OCI-LY7 (cell line): ENCODE measurements at regions not wholly inside any gene's neighbourhood (a gene's known extent, or its start where the extent isn't known, plus 50 kb on each side); places are given as distances from the start of the nearest gene placed in this dataset.
"Not testable (repeated sequence)": the region's sequence is repeated elsewhere in the genome, so short reads cannot be mapped to it uniquely, and the experiment has no call there.

Experiments
- BruUV-seq: library from RNA; stranded (reverse); fragments of 400-500 nt; replicated peaks from 2 replicates; lab custom pipeline; 2021; lab: Mats Ljungman, UMichigan
- CTCF ChIA-PET: fragments of 300-600 bp; sonication (Branson Sonifier 250); formaldehyde crosslinking; loops from one replicate; lab custom pipeline; 2022; ENCODE audit warnings: antibody characterized with exemption; ENCODE audit not compliant: unreplicated experiment; lab: Charles Lee
- POLR2A ChIA-PET: fragments of 300-600 bp; sonication (Branson Sonifier 250); formaldehyde crosslinking; loops from one replicate; lab custom pipeline; 2022; ENCODE audit warnings: antibody characterized with exemption; lab: Charles Lee
- DNase-seq: peaks from one replicate; pipeline ENCODE4 v3.0.0-alpha.2; 2015; ENCODE audit warnings: low spot score
- H2AFZ ChIP-seq: fragments of 200-600 bp; sonication (generic), shearing (Covaris generic); 2 replicates; pipeline ENCODE4 v1.6.1; 2014; ENCODE audit warnings: mild to moderate bottlenecking, antibody characterized with exemption, low read length, moderate library complexity
- H3K27ac ChIP-seq: fragments of 200-600 bp; sonication (generic); 2 replicates; pipeline ENCODE4 v1.5.1; 2014; ENCODE audit warnings: mixed run types, low read depth, mild to moderate bottlenecking, moderate library complexity, low read length, inconsistent platforms; ENCODE audit not compliant: poor library complexity, severe bottlenecking
- H3K36me3 ChIP-seq: fragments of 200-600 bp; sonication (generic); 2 replicates; pipeline ENCODE4 v1.6.1; 2014; ENCODE audit warnings: mild to moderate bottlenecking, antibody characterized with exemption, low read length, moderate library complexity, mixed read lengths; ENCODE audit not compliant: insufficient read depth
- H3K4me1 ChIP-seq: fragments of 200-600 bp; sonication (generic); 2 replicates; pipeline ENCODE4 v1.5.1; 2014; ENCODE audit warnings: mild to moderate bottlenecking, low read length; ENCODE audit not compliant: insufficient read depth, poor library complexity, severe bottlenecking
- H3K4me2 ChIP-seq: fragments of 200-600 bp; sonication (generic); 2 replicates; pipeline ENCODE4 v1.6.1; 2014; ENCODE audit warnings: mild to moderate bottlenecking, low read length
- H3K4me3 ChIP-seq: fragments of 200-600 bp; sonication (generic); 2 replicates; pipeline ENCODE4 v1.5.1; 2014; ENCODE audit warnings: mild to moderate bottlenecking, low read depth, low read length; ENCODE audit not compliant: poor library complexity, severe bottlenecking
- H3K79me2 ChIP-seq: fragments of 200-600 bp; sonication (generic); 2 replicates; pipeline ENCODE4 v1.6.1; 2016; ENCODE audit warnings: low read depth, mild to moderate bottlenecking, low read length, moderate library complexity, mixed read lengths; ENCODE audit not compliant: insufficient read depth
- H3K9me2 ChIP-seq: fragments of 200-600 bp; sonication (generic); 2 replicates; pipeline ENCODE4 v1.6.1; 2016; ENCODE audit warnings: mild to moderate bottlenecking, low read length, mixed read lengths; ENCODE audit not compliant: insufficient read depth
- H3K9me3 ChIP-seq: fragments of 200-600 bp; sonication (generic); 2 replicates; pipeline ENCODE4 v1.6.1; 2014; ENCODE audit warnings: mild to moderate bottlenecking, mixed run types, low read length, mixed read lengths
- H4K20me1 ChIP-seq: fragments of 200-600 bp; sonication (generic); 2 replicates; pipeline ENCODE4 v1.6.1; 2014; ENCODE audit warnings: mild to moderate bottlenecking, antibody characterized with exemption, low read length, moderate library complexity, mixed read lengths; ENCODE audit not compliant: insufficient read depth
- EZH2phosphoT487 ChIP-seq: fragments of 200-600 bp; sonication (generic); IDR thresholded peaks from 2 replicates; pipeline ENCODE4 v1.6.1; 2018; ENCODE audit warnings: low read depth, borderline replicate concordance, mild to moderate bottlenecking, mixed run types, antibody characterized with exemption, low read length, moderate library complexity, mixed read lengths
- intact Hi-C: fragments of 100-400 bp; cut with micrococcal nuclease; formaldehyde crosslinking; loops from one replicate; pipeline ENCODE4 v1.10.0; 2022; ENCODE audit not compliant: unreplicated experiment
- TF ChIP-seq, protein P1 (sequence below): fragments of 200-600 bp; sonication (generic); conservative IDR thresholded peaks from 2 replicates; pipeline ENCODE4 v1.5.1; 2014; ENCODE audit warnings: mild to moderate bottlenecking, antibody characterized with exemption, low read length, moderate library complexity, mixed read lengths

DNA sequence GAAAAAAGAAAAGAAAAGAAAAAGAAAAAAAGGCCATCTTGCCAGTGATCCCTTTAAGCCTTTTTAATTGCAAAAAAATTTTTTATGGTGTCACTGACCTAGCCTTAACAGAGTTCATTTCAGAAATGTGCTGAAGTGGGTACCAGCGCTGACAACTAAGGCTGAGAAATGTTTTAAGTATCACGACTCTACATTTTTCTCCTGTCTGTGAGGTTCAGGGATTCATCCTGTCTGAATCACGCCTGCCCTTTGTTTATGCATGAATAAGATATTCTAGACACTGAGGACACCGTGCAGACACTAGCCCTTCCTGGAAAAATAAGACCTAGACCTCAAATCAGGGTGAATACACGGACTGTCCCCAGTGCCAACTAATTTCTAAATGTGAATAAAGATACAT, 154.4 kb upstream of the NOCT start:
- intact Hi-C loops: no loop called here
- no TSS peak for BruUV-seq
- H2AFZ ChIP-seq: no peak overlapping the region
- H3K27ac ChIP-seq: no peak overlapping the region
- DNase-seq: no peak
- H3K4me1 ChIP-seq: no peaks in the 10 kb centered on the region
- H3K79me2 ChIP-seq: no peaks in the 10 kb centered on the region
- no peaks in the 10 kb centered on the region for H3K9me2 ChIP-seq
- no peaks in the 10 kb centered on the region for H3K9me3 ChIP-seq
- ChIA-PET POLR2A (interaction anchor here (1.0 kb wide), 1 partner anchor 19 kb away, joined by 3 read pairs; no protein-coding TSS in a partner anchor), CTCF (no interaction called here)
- H3K4me2 ChIP-seq: no peak overlapping the region
- no peak overlapping the region for H3K4me3 ChIP-seq
- no peaks in the 10 kb centered on the region for H4K20me1 ChIP-seq
- TF ChIP-seq, protein P1, sequence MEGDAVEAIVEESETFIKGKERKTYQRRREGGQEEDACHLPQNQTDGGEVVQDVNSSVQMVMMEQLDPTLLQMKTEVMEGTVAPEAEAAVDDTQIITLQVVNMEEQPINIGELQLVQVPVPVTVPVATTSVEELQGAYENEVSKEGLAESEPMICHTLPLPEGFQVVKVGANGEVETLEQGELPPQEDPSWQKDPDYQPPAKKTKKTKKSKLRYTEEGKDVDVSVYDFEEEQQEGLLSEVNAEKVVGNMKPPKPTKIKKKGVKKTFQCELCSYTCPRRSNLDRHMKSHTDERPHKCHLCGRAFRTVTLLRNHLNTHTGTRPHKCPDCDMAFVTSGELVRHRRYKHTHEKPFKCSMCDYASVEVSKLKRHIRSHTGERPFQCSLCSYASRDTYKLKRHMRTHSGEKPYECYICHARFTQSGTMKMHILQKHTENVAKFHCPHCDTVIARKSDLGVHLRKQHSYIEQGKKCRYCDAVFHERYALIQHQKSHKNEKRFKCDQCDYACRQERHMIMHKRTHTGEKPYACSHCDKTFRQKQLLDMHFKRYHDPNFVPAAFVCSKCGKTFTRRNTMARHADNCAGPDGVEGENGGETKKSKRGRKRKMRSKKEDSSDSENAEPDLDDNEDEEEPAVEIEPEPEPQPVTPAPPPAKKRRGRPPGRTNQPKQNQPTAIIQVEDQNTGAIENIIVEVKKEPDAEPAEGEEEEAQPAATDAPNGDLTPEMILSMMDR: no peak
- no peak for TF ChIP-seq EZH2phosphoT487
- H3K36me3 ChIP-seq: no peaks in the 10 kb centered on the region

DNA sequence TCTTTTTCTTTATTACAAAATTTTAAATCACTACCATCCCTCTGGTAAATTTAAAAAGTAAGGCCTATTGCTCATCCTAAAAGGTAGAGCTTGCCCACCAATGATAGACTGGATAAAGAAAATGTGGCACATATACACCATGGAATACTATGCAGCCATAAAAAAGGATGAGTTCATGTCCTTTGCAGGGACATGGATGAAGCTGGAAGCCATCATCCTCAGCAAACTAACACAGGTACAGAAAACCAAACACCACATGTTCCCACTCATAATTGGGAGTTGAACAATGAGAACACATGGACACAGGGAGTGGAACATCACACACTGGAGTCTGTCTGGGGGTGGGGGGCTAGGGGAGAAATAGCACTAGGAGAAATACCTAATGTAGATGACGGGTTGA, 155.2 kb upstream of the NOCT start:
- H3K36me3 ChIP-seq, H3K4me3 ChIP-seq, H3K4me2 ChIP-seq, H2AFZ ChIP-seq, H3K9me3 ChIP-seq, H4K20me1 ChIP-seq, DNase-seq, intact Hi-C loops, H3K27ac ChIP-seq, H3K4me1 ChIP-seq, CTCF ChIA-PET, H3K79me2 ChIP-seq, H3K9me2 ChIP-seq, BruUV-seq: not testable (repeated sequence)
- POLR2A ChIA-PET: interaction anchor here (0.7 to 1.0 kb wide), 2 partner anchors 18 to 446 kb away, joined by 3 to 4 read pairs; no protein-coding TSS in a partner anchor

DNA sequence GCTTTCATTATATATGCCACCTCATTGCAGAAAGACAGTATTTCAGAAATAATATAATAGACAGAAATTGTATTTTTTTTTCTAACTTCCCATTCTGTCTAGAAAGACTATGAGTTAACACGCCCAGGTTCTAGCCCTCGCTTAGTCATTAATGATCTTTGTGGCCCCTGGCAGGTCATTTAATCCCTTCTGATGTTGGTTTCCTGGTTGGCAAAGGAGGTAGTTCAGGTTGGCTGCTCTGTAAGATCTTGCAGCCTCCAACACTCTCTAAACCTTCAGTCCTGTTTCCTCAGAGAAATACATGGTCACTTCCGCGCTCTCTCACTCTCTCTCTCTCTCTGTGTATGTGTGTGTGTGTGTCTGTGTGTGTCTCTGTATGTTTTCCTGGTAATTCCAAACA, 156.3 kb upstream of the NOCT start:
- TF ChIP-seq, protein P1: no peak
- TF ChIP-seq EZH2phosphoT487: no peak
- Histone ChIP-seq H2AFZ (no peak overlapping the region), H3K4me2 (no peak overlapping the region), H3K4me3 (no peak overlapping the region), H3K9me3 (no peaks in the 10 kb centered on the region), H4K20me1 (no peaks in the 10 kb centered on the region), H3K79me2 (no peaks in the 10 kb centered on the region), H3K36me3 (no peaks in the 10 kb centered on the region), H3K27ac (no peak overlapping the region), H3K9me2 (no peaks in the 10 kb centered on the region), H3K4me1 (no peaks in the 10 kb centered on the region)
- BruUV-seq: no TSS peak
- ChIA-PET CTCF (no interaction called here), POLR2A (no interaction called here)
- intact Hi-C loops: no loop called here
- DNase-seq: no peak
